ENCODE measurements at regions not wholly inside any gene's neighbourhood (a gene's known extent, or its start where the extent isn't known, plus 50 kb on each side); places are given as distances from the start of the nearest gene placed in this dataset.

DNA sequence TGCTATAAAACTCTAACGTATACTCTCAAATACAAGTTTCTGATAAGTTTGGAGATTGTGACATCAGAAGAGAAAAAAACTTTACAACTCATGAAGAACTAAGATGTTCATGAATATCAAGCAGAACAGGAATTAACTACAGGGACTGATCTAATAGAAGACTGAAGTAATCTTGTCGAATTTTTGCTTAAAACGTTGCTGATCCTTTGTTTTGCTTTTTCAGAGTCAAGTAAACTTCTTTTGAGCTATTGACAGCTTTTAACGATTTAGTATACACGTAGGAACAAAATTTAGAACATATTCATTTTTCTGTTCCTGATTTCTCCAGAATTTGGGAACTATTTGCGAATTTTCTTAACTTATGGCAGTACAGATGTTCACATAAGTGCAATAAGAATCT lies 610.2 kb downstream of the SI start:
- no peaks in the 10 kb centered on the region for H3K9me3 ChIP-seq (ENCODE audit: control insufficient read depth in 4 of 4, insufficient read depth in 3 of 4, low read length in 3 of 4)
- no peaks in the 10 kb centered on the region for H3K27me3 ChIP-seq (ENCODE audit: control insufficient read depth in 3 of 3, insufficient read depth in 3 of 3, low read length in 2 of 3)
- no peak for TF ChIP-seq CTCF (IDR thresholded peaks at IDR 0.05; ENCODE audit: control extremely low read depth, extremely low read depth)
- ATAC-seq (ENCODE audit: insufficient read depth, low FRiP score), result no peak
- H3K27ac ChIP-seq (ENCODE audit: low read depth in 1 of 2, low read length in 1 of 2), result no peak overlapping the region
- H3K9ac ChIP-seq (ENCODE audit: insufficient read depth in 1 of 2, low read length in 2 of 2), result no peak overlapping the region
- H3K4me3 ChIP-seq, result no peak overlapping the region
- WGBS, 2 donors, result 47 to 63% methylated on average over 6 of the region's 6 CpGs
- H3K4me1 ChIP-seq (ENCODE audit: control insufficient read depth in 5 of 5, insufficient read depth in 5 of 5, low read length in 5 of 5), result no peaks in the 10 kb centered on the region
- no peak for DNase-seq
- no peaks in the 10 kb centered on the region for H3K36me3 ChIP-seq (ENCODE audit: control insufficient read depth in 4 of 4, insufficient read depth in 4 of 4, low read length in 4 of 4)

- 83 to 87% methylated on average over 1 of the region's 1 CpG for WGBS, 2 donors
- DNase-seq, result no peak
Measured at GRCh38 chr3:164467007-164467406, 611.3 kb downstream of the SI start.

DNA sequence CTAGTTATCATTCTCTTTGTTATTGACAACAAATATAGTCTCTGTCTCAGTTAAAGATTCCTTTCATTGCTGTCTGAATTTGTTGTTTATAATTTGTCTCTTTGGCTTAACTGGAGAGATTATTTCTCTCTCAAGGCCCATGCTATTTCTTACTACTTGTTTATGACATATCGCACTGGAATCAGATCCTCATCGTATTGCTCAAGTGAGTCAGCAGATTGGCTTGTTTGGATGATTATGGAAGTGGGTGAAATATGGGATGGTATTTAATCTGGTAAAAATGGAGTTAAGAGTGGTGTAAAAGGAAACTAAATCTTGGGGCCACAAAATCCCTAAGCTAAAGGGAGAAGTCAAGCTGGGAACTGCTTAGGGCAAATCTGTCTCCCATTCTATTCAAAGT lies 613.1 kb downstream of the SI start:
- Histone ChIP-seq H3K9me3 (ENCODE audit: control insufficient read depth in 4 of 4, insufficient read depth in 3 of 4, low read length in 3 of 4) (no peaks in the 10 kb centered on the region), H3K36me3 (ENCODE audit: control insufficient read depth in 4 of 4, insufficient read depth in 4 of 4, low read length in 4 of 4) (no peaks in the 10 kb centered on the region), H3K4me1 (ENCODE audit: control insufficient read depth in 5 of 5, insufficient read depth in 5 of 5, low read length in 5 of 5) (no peaks in the 10 kb centered on the region), H3K9ac (ENCODE audit: insufficient read depth in 1 of 2, low read length in 2 of 2) (no peak overlapping the region), H3K4me3 (no peak overlapping the region), H3K27me3 (ENCODE audit: control insufficient read depth in 3 of 3, insufficient read depth in 3 of 3, low read length in 2 of 3) (no peaks in the 10 kb centered on the region), H3K27ac (ENCODE audit: low read depth in 1 of 2, low read length in 1 of 2) (no peak overlapping the region)
- DNase-seq (no peak), ATAC-seq (ENCODE audit: insufficient read depth, low FRiP score) (no peak)
- 90 to 91% methylated on average over 2 of the region's 2 CpGs for WGBS, 2 donors
- no peak for TF ChIP-seq CTCF (IDR thresholded peaks at IDR 0.05; ENCODE audit: control extremely low read depth, extremely low read depth)

More at GRCh38 chr3:164467007-164467406, 611.3 kb downstream of the SI start:
- no peaks in the 10 kb centered on the region for H3K36me3 ChIP-seq (ENCODE audit: control insufficient read depth in 4 of 4, insufficient read depth in 4 of 4, low read length in 4 of 4)
- no peaks in the 10 kb centered on the region for H3K9me3 ChIP-seq (ENCODE audit: control insufficient read depth in 4 of 4, insufficient read depth in 3 of 4, low read length in 3 of 4)
- H3K27ac ChIP-seq (ENCODE audit: low read depth in 1 of 2, low read length in 1 of 2), result no peak overlapping the region
- no peak for ATAC-seq (ENCODE audit: insufficient read depth, low FRiP score)
- no peaks in the 10 kb centered on the region for H3K4me1 ChIP-seq (ENCODE audit: control insufficient read depth in 5 of 5, insufficient read depth in 5 of 5, low read length in 5 of 5)
- no peak overlapping the region for H3K9ac ChIP-seq (ENCODE audit: insufficient read depth in 1 of 2, low read length in 2 of 2)
- no peaks in the 10 kb centered on the region for H3K27me3 ChIP-seq (ENCODE audit: control insufficient read depth in 3 of 3, insufficient read depth in 3 of 3, low read length in 2 of 3)
- H3K4me3 ChIP-seq, result no peak overlapping the region
- no peak for TF ChIP-seq CTCF (IDR thresholded peaks at IDR 0.05; ENCODE audit: control extremely low read depth, extremely low read depth)

GRCh38 chr3:164460851-164461250 lies 617.4 kb downstream of the SI start:
- Histone ChIP-seq H3K36me3 (ENCODE audit: control insufficient read depth in 4 of 4, insufficient read depth in 4 of 4, low read length in 4 of 4) (no peaks in the 10 kb centered on the region), H3K9ac (ENCODE audit: insufficient read depth in 1 of 2, low read length in 2 of 2) (no peak overlapping the region), H3K4me3 (no peak overlapping the region), H3K9me3 (ENCODE audit: control insufficient read depth in 4 of 4, insufficient read depth in 3 of 4, low read length in 3 of 4) (no peaks in the 10 kb centered on the region), H3K27ac (ENCODE audit: low read depth in 1 of 2, low read length in 1 of 2) (no peak overlapping the region), H3K27me3 (ENCODE audit: control insufficient read depth in 3 of 3, insufficient read depth in 3 of 3, low read length in 2 of 3) (no peaks in the 10 kb centered on the region), H3K4me1 (ENCODE audit: control insufficient read depth in 5 of 5, insufficient read depth in 5 of 5, low read length in 5 of 5) (no peaks in the 10 kb centered on the region)
- WGBS, 2 donors, result 61 to 73% methylated on average over 3 of the region's 3 CpGs
- DNase-seq (no peak), ATAC-seq (ENCODE audit: insufficient read depth, low FRiP score) (no peak)
- no peak for TF ChIP-seq CTCF (IDR thresholded peaks at IDR 0.05; ENCODE audit: control extremely low read depth, extremely low read depth)

Measured in lung (tissue), 11 donors.